Endodermal cell (in vitro differentiated cells): ENCODE measurements at regions not wholly inside any gene's neighbourhood (a gene's known extent, or its start where the extent isn't known, plus 50 kb on each side); places are given as distances from the start of the nearest gene placed in this dataset.

ENCODE experiments used
- DNase-seq: peaks from one replicate; pipeline ENCODE4 v3.0.0-alpha.2; 2017
- H3K27ac ChIP-seq: 2 replicates; pipeline ENCODE4 v1.5.1; 2013; ENCODE audit warnings: mild to moderate bottlenecking, low read depth, low read length, moderate library complexity
- H3K27me3 ChIP-seq: 2 replicates; pipeline ENCODE4 v1.6.1; 2013; ENCODE audit warnings: mild to moderate bottlenecking, low read length, moderate library complexity; ENCODE audit not compliant: insufficient read depth, control insufficient read depth, poor library complexity, severe bottlenecking
- H3K36me3 ChIP-seq: 2 replicates; pipeline ENCODE4 v1.7.0; 2013; ENCODE audit warnings: mild to moderate bottlenecking, low read length, moderate library complexity; ENCODE audit not compliant: control insufficient read depth, insufficient read depth
- H3K4me1 ChIP-seq: one replicate; pipeline ENCODE4 v1.7.0; 2013; ENCODE audit warnings: low read length; ENCODE audit not compliant: control insufficient read depth, insufficient read depth
- H3K4me3 ChIP-seq: 2 replicates; pipeline ENCODE4 v1.5.1; 2013; ENCODE audit warnings: mild to moderate bottlenecking, low read length, moderate library complexity
- H3K9ac ChIP-seq: 2 replicates; pipeline ENCODE4 v1.6.1; 2013; ENCODE audit warnings: mild to moderate bottlenecking, low read length, moderate library complexity; ENCODE audit not compliant: poor library complexity, severe bottlenecking; ENCODE audit errors: extremely low read depth
- H3K9me3 ChIP-seq: 2 replicates; pipeline ENCODE4 v1.6.1; 2013; ENCODE audit warnings: mild to moderate bottlenecking, low read length, moderate library complexity; ENCODE audit not compliant: control insufficient read depth
- H3K27ac Mint-ChIP-seq: 2 replicates; pipeline ENCODE4 v1.8.0; 2020; ENCODE audit warnings: mixed read lengths
- H3K27me3 Mint-ChIP-seq: 2 replicates; pipeline ENCODE4 v1.8.0; 2021; ENCODE audit warnings: mild to moderate bottlenecking, mixed read lengths; ENCODE audit not compliant: insufficient read depth
- H3K36me3 Mint-ChIP-seq: 2 replicates; pipeline ENCODE4 v1.8.0; 2020; ENCODE audit warnings: low read depth, mixed read lengths
- H3K4me1 Mint-ChIP-seq: 2 replicates; pipeline ENCODE4 v1.8.0; 2020; ENCODE audit warnings: mixed read lengths
- H3K4me3 Mint-ChIP-seq: 2 replicates; pipeline ENCODE4 v1.8.0; 2020; ENCODE audit warnings: mild to moderate bottlenecking, moderate library complexity, mixed read lengths
- H3K9me3 Mint-ChIP-seq: 2 replicates; pipeline ENCODE4 v1.8.0; 2020; ENCODE audit warnings: mild to moderate bottlenecking, mixed read lengths
- WGBS, 2 experiments: methylation state at CpG; one replicate each; pipeline versions ENCODE4 v1.1.5 to v1.1.7; 2013; ENCODE audit warnings: missing lambda C conversion rate in 2 of 2, mixed read lengths in 1 of 2; ENCODE audit not compliant: insufficient coverage in 1 of 2, insufficient read length in 1 of 2; 5-methylcytosine and 5-hydroxymethylcytosine counted together
- TF ChIP-seq, protein P1 (sequence below): fragments of 200-600 bp; sonication (generic); conservative IDR thresholded peaks from 2 replicates; pipeline ENCODE4 v1.5.0; 2021; ENCODE audit warnings: antibody characterized with exemption, mild to moderate bottlenecking

DNA sequence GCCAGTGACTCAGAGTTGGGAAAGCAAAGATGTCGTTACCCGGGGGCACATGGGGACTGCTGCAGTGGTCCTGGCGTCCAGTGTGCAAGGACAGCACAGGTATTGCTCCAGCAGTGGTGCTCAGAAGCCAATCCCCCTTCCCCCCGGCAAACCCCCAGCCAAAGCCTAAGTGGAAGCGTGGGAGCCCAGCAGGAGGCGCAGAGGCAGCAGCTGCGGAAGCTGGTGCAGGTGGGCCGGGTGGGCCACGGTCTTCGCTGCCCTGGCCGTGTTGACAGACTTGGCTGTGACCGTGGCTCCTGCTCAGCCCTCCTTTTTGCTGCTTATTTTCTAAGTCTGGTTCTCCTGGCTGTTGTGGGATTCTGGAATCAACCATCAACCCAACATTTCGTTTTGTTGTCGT is 369.8 kb upstream of the ST6GAL2 start:
- Mint-ChIP-seq H3K27me3 (peaks cover 2% of the 10 kb centered on the region), H3K4me3 (no peak overlapping the region), H3K27ac (no peak overlapping the region), H3K9me3 (peaks cover 16% of the 10 kb centered on the region), H3K4me1 (no peaks in the 10 kb centered on the region), H3K36me3 (no peaks in the 10 kb centered on the region)
- Histone ChIP-seq H3K4me3 (no peak overlapping the region), H3K9me3 (peaks cover 7% of the 10 kb centered on the region), H3K4me1 (no peaks in the 10 kb centered on the region), H3K36me3 (no peaks in the 10 kb centered on the region), H3K27me3 (no peaks in the 10 kb centered on the region), H3K9ac (no peak overlapping the region), H3K27ac (no peak overlapping the region)
- whole genome bisulfite sequencing, 2 experiments, result 95 to 96% methylated on average over 10 to 14 of the region's 14 CpGs
- TF ChIP-seq, protein P1, sequence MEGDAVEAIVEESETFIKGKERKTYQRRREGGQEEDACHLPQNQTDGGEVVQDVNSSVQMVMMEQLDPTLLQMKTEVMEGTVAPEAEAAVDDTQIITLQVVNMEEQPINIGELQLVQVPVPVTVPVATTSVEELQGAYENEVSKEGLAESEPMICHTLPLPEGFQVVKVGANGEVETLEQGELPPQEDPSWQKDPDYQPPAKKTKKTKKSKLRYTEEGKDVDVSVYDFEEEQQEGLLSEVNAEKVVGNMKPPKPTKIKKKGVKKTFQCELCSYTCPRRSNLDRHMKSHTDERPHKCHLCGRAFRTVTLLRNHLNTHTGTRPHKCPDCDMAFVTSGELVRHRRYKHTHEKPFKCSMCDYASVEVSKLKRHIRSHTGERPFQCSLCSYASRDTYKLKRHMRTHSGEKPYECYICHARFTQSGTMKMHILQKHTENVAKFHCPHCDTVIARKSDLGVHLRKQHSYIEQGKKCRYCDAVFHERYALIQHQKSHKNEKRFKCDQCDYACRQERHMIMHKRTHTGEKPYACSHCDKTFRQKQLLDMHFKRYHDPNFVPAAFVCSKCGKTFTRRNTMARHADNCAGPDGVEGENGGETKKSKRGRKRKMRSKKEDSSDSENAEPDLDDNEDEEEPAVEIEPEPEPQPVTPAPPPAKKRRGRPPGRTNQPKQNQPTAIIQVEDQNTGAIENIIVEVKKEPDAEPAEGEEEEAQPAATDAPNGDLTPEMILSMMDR, result no peak
- no peak for DNase-seq

DNA sequence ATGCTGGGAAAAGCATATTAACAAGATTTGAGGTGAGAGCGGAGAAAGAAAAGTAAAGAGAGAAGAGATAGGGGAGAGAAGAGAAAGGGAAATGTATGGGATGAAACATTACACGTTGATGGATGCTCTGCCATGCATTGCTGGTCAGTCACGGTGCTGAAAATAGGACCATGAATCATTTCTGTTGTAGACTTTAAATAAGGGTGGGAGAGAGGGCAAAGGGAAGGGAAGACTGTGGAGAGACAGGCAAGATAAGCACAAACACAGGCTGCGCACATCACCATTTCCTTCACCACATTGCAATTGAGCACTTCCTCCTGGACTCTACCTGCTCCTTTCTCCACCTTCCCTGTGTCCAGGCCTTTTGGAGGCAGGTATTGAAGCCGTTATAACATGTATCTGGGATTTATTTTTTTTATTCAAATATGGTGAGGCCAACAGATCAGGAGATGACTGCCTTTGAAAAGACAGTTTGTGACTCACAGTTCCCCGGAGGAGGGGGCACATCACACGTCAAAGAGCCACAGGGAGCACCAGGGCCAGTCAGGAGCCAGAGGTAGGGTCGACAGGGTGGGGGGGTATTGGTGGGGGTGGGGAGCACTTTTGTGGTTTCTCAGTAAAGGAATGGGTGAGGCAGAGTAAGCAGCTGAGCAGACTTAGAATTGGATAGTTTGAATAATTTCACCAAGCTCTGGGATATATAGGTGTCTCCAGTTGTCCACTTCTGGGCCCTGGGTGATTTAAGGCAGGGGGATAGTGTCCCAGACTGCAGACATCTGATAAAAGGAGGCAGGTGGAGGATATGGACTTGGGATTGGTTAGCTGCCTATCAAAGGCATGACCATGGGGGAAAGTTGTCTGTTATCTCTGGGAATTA is 372.8 kb upstream of the ST6GAL2 start:
- H3K9ac ChIP-seq, result no peak overlapping the region
- 83 to 90% methylated on average over 3 to 8 of the region's 8 CpGs for WGBS, 2 experiments

GRCh38 chr2:107259408-107260195 is 373.6 kb upstream of the ST6GAL2 start:
- Mint-ChIP-seq H3K27ac (no peak overlapping the region), H3K4me3 (no peak overlapping the region), H3K27me3 (no peaks in the 10 kb centered on the region), H3K4me1 (peaks cover 7% of the 10 kb centered on the region), H3K9me3 (no peaks in the 10 kb centered on the region), H3K36me3 (no peaks in the 10 kb centered on the region)
- no peaks in the 10 kb centered on the region for H3K4me1 ChIP-seq
- H3K36me3 ChIP-seq, result no peaks in the 10 kb centered on the region
- no peak overlapping the region for H3K9ac ChIP-seq
- no peak for DNase-seq
- no peak overlapping the region for H3K27ac ChIP-seq
- TF ChIP-seq, protein P1, result no peak
- 89 to 97% methylated on average over 4 of the region's 4 CpGs for WGBS, 2 experiments
- no peaks in the 10 kb centered on the region for H3K27me3 ChIP-seq
- H3K4me3 ChIP-seq, result no peak overlapping the region
- H3K9me3 ChIP-seq, result no peaks in the 10 kb centered on the region

More for the DNA sequence above, 372.8 kb upstream of the ST6GAL2 start:
- peaks cover 2% of the 10 kb centered on the region for H3K4me1 Mint-ChIP-seq
- no peaks in the 10 kb centered on the region for H3K4me1 ChIP-seq
- no peak overlapping the region for H3K4me3 ChIP-seq
- no peak for DNase-seq
- TF ChIP-seq, protein P1, result no peak
- H3K36me3 ChIP-seq, result no peaks in the 10 kb centered on the region
- H3K9me3 Mint-ChIP-seq, result no peaks in the 10 kb centered on the region
- no peak overlapping the region for H3K27ac ChIP-seq
- H3K9me3 ChIP-seq, result no peaks in the 10 kb centered on the region
- no peaks in the 10 kb centered on the region for H3K27me3 ChIP-seq
- H3K36me3 Mint-ChIP-seq, result no peaks in the 10 kb centered on the region
- H3K27me3 Mint-ChIP-seq, result no peaks in the 10 kb centered on the region
- H3K27ac Mint-ChIP-seq, result no peak overlapping the region
- no peak overlapping the region for H3K4me3 Mint-ChIP-seq
